ENCODE measurements at regions not wholly inside any gene's neighbourhood (a gene's known extent, or its start where the extent isn't known, plus 50 kb on each side); places are given as distances from the start of the nearest gene placed in this dataset.

- Histone ChIP-seq H3K9ac (ENCODE audit: extremely low read depth, low read length, poor library complexity, severe bottlenecking) (no peak overlapping the region), H3K36me3 (ENCODE audit: control insufficient read depth, insufficient read depth, low read length) (no peaks in the 10 kb centered on the region), H3K9me3 (ENCODE audit: control insufficient read depth, low read length) (no peaks in the 10 kb centered on the region), H3K4me3 (ENCODE audit: low read length) (no peak overlapping the region), H3K27ac (ENCODE audit: low read depth, low read length) (no peak overlapping the region), H3K27me3 (ENCODE audit: control insufficient read depth, insufficient read depth, low read length, poor library complexity, severe bottlenecking) (peaks cover 47% of the 10 kb centered on the region), H3K4me1 (ENCODE audit: control insufficient read depth, insufficient read depth, low read length) (no peaks in the 10 kb centered on the region)
- DNase-seq: peak; percentile 73
- H3K4me1 Mint-ChIP-seq: peaks cover 5% of the 10 kb centered on the region
- no peak overlapping the region for H3K27ac Mint-ChIP-seq
- H3K4me3 Mint-ChIP-seq: peak overlapping the region; percentile 58
- peaks cover 33% of the 10 kb centered on the region for H3K27me3 Mint-ChIP-seq (ENCODE audit: insufficient read depth)
- no peak for TF ChIP-seq CTCF (conservative IDR thresholded peaks at IDR 0.05)
- H3K36me3 Mint-ChIP-seq (ENCODE audit: low read depth): no peaks in the 10 kb centered on the region
- 4 to 5% methylated on average over 42 to 85 of the region's 85 CpGs for WGBS, 2 experiments (ENCODE audit: insufficient coverage in 1 of 2, insufficient read length in 1 of 2)
- no peaks in the 10 kb centered on the region for H3K9me3 Mint-ChIP-seq
Measured at GRCh38 chr10:114767986-114768821, 53.4 kb upstream of the FHIP2A start.

GRCh38 chr10:114770009-114770408 is 51.6 kb upstream of the FHIP2A start:
- Mint-ChIP-seq H3K27ac (no peak overlapping the region), H3K4me3 (no peak overlapping the region), H3K36me3 (ENCODE audit: low read depth) (no peaks in the 10 kb centered on the region), H3K9me3 (no peaks in the 10 kb centered on the region), H3K4me1 (peaks cover 5% of the 10 kb centered on the region), H3K27me3 (ENCODE audit: insufficient read depth) (peaks cover 35% of the 10 kb centered on the region)
- DNase-seq: no peak
- Histone ChIP-seq H3K27ac (ENCODE audit: low read depth, low read length) (no peak overlapping the region), H3K9me3 (ENCODE audit: control insufficient read depth, low read length) (no peaks in the 10 kb centered on the region), H3K36me3 (ENCODE audit: control insufficient read depth, insufficient read depth, low read length) (no peaks in the 10 kb centered on the region), H3K9ac (ENCODE audit: extremely low read depth, low read length, poor library complexity, severe bottlenecking) (no peak overlapping the region), H3K27me3 (ENCODE audit: control insufficient read depth, insufficient read depth, low read length, poor library complexity, severe bottlenecking) (peaks cover 52% of the 10 kb centered on the region), H3K4me1 (ENCODE audit: control insufficient read depth, insufficient read depth, low read length) (no peaks in the 10 kb centered on the region), H3K4me3 (ENCODE audit: low read length) (no peak overlapping the region)
- TF ChIP-seq CTCF (conservative IDR thresholded peaks at IDR 0.05): no peak

GRCh38 chr10:114771157-114771556 is 50.4 kb upstream of the FHIP2A start:
- Mint-ChIP-seq H3K27ac (no peak overlapping the region), H3K4me1 (peaks cover 5% of the 10 kb centered on the region), H3K36me3 (ENCODE audit: low read depth) (no peaks in the 10 kb centered on the region), H3K27me3 (ENCODE audit: insufficient read depth) (peaks cover 35% of the 10 kb centered on the region), H3K9me3 (no peaks in the 10 kb centered on the region), H3K4me3 (no peak overlapping the region)
- Histone ChIP-seq H3K4me3 (ENCODE audit: low read length) (no peak overlapping the region), H3K9ac (ENCODE audit: extremely low read depth, low read length, poor library complexity, severe bottlenecking) (no peak overlapping the region), H3K27me3 (ENCODE audit: control insufficient read depth, insufficient read depth, low read length, poor library complexity, severe bottlenecking) (peaks cover 43% of the 10 kb centered on the region), H3K27ac (ENCODE audit: low read depth, low read length) (no peak overlapping the region), H3K36me3 (ENCODE audit: control insufficient read depth, insufficient read depth, low read length) (no peaks in the 10 kb centered on the region), H3K4me1 (ENCODE audit: control insufficient read depth, insufficient read depth, low read length) (no peaks in the 10 kb centered on the region), H3K9me3 (ENCODE audit: control insufficient read depth, low read length) (no peaks in the 10 kb centered on the region)
- TF ChIP-seq CTCF (conservative IDR thresholded peaks at IDR 0.05): no peak
- no peak for DNase-seq
- 63 to 100% methylated on average over 1 of the region's 1 CpG for WGBS, 2 experiments (ENCODE audit: insufficient coverage in 1 of 2, insufficient read length in 1 of 2)

Data from endodermal cell (in vitro differentiated cells).